OCI-LY3 (cell line): ENCODE measurements at regions not wholly inside any gene's neighbourhood (a gene's known extent, or its start where the extent isn't known, plus 50 kb on each side); places are given as distances from the start of the nearest gene placed in this dataset.

Experiments
- EZH2phosphoT487 ChIP-seq: fragments of 200-600 bp; shearing (Covaris generic); IDR thresholded peaks from 2 replicates; pipeline ENCODE4 v1.6.1; 2018; ENCODE audit warnings: antibody characterized with exemption, mixed run types, low read depth
- TF ChIP-seq, protein P1 (sequence below): fragments of 200-600, 300-600 bp; sonication (generic); IDR thresholded peaks from 2 replicates; pipeline ENCODE4 v1.5.1; 2014; ENCODE audit warnings: antibody characterized with exemption, low read length, low read depth

GRCh38 chr2:118644190-118644589, 203.3 kb downstream of the EN1 start:
- no peak for TF ChIP-seq EZH2phosphoT487
- TF ChIP-seq, protein P1, sequence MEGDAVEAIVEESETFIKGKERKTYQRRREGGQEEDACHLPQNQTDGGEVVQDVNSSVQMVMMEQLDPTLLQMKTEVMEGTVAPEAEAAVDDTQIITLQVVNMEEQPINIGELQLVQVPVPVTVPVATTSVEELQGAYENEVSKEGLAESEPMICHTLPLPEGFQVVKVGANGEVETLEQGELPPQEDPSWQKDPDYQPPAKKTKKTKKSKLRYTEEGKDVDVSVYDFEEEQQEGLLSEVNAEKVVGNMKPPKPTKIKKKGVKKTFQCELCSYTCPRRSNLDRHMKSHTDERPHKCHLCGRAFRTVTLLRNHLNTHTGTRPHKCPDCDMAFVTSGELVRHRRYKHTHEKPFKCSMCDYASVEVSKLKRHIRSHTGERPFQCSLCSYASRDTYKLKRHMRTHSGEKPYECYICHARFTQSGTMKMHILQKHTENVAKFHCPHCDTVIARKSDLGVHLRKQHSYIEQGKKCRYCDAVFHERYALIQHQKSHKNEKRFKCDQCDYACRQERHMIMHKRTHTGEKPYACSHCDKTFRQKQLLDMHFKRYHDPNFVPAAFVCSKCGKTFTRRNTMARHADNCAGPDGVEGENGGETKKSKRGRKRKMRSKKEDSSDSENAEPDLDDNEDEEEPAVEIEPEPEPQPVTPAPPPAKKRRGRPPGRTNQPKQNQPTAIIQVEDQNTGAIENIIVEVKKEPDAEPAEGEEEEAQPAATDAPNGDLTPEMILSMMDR = no peak
